ENCODE measurements at regions not wholly inside any gene's neighbourhood (a gene's known extent, or its start where the extent isn't known, plus 50 kb on each side); places are given as distances from the start of the nearest gene placed in this dataset.

DNA sequence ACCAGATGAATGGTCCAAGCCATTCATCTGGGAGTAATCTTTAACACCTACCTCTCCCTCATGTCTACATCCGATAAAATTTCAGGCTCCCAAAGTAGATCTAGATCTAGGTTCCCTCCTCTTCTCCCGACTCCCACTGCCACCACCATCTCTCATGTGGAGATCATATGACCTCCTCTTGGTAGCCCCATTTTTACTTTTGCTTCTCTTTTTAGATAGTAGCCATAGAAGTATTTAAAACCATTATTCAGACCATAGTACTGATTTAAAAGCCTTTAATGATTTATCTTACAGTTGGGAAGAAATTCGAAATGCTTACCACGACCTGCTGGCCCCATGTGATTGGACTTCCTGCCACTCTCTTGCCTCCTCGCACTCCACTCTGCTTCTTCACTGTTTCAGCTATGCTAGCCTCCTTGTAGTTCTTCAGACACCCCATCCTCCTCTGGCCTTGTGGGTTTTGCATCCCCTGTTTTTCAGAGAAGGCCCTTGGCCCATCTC is 98.5 kb downstream of the RASSF10 start:
- TF ChIP-seq, protein P1, sequence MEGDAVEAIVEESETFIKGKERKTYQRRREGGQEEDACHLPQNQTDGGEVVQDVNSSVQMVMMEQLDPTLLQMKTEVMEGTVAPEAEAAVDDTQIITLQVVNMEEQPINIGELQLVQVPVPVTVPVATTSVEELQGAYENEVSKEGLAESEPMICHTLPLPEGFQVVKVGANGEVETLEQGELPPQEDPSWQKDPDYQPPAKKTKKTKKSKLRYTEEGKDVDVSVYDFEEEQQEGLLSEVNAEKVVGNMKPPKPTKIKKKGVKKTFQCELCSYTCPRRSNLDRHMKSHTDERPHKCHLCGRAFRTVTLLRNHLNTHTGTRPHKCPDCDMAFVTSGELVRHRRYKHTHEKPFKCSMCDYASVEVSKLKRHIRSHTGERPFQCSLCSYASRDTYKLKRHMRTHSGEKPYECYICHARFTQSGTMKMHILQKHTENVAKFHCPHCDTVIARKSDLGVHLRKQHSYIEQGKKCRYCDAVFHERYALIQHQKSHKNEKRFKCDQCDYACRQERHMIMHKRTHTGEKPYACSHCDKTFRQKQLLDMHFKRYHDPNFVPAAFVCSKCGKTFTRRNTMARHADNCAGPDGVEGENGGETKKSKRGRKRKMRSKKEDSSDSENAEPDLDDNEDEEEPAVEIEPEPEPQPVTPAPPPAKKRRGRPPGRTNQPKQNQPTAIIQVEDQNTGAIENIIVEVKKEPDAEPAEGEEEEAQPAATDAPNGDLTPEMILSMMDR (IDR thresholded peaks at IDR 0.05), result no peak
- TF ChIP-seq RAD21 (IDR thresholded peaks at IDR 0.05; ENCODE audit: low read length) (no peak), EZH2phosphoT487 (IDR thresholded peaks at IDR 0.05; ENCODE audit: borderline replicate concordance, low read depth) (no peak), POLR2AphosphoS5 (IDR thresholded peaks at IDR 0.05; ENCODE audit: low read depth, low read length) (no peak), CHD2 (IDR thresholded peaks at IDR 0.05; ENCODE audit: low read length, partially characterized antibody) (no peak), YY1 (IDR thresholded peaks at IDR 0.05; ENCODE audit: low read depth) (no peak), FOXM1 (IDR thresholded peaks at IDR 0.05; ENCODE audit: low read depth) (no peak), GABPA (IDR thresholded peaks at IDR 0.05; ENCODE audit: low read depth) (no peak), JUND (IDR thresholded peaks at IDR 0.05) (no peak), ELF1 (IDR thresholded peaks at IDR 0.05) (no peak), EP300 (IDR thresholded peaks at IDR 0.05; ENCODE audit: borderline replicate concordance in 1 of 2, low read depth in 1 of 2, low read length in 1 of 2) (no peak)
- TF ChIP-seq, protein P2, sequence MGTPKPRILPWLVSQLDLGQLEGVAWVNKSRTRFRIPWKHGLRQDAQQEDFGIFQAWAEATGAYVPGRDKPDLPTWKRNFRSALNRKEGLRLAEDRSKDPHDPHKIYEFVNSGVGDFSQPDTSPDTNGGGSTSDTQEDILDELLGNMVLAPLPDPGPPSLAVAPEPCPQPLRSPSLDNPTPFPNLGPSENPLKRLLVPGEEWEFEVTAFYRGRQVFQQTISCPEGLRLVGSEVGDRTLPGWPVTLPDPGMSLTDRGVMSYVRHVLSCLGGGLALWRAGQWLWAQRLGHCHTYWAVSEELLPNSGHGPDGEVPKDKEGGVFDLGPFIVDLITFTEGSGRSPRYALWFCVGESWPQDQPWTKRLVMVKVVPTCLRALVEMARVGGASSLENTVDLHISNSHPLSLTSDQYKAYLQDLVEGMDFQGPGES (IDR thresholded peaks at IDR 0.05; ENCODE audit: low read depth, low read length), result no peak
- TF ChIP-seq, protein P3, sequence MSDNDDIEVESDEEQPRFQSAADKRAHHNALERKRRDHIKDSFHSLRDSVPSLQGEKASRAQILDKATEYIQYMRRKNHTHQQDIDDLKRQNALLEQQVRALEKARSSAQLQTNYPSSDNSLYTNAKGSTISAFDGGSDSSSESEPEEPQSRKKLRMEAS (IDR thresholded peaks at IDR 0.05; ENCODE audit: low read depth), result no peak

Measured in SK-N-SH (cell line).